ENCODE measurements at regions not wholly inside any gene's neighbourhood (a gene's known extent, or its start where the extent isn't known, plus 50 kb on each side); places are given as distances from the start of the nearest gene placed in this dataset.

DNA sequence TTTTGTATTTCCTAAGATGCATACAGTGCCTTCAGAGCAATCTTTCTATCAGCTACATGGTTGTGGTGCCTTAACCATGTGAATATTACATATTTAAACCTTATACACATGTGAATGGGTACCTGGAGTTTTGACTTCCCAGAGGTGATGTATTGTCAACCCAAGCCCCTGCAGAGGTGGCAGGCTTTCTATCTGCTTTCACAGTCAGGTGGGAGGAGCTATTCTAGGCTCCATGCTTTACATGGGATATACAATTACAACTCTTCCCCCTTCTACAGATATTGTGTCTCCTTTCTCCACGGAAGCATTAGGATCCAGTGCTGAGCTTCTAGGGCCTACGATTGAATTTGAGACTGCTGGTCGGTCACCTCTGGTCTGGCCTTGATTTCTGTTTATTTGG is 89.8 kb upstream of the TUT7 start:
- no peak for DNase-seq (ENCODE audit: low spot score)

DNA sequence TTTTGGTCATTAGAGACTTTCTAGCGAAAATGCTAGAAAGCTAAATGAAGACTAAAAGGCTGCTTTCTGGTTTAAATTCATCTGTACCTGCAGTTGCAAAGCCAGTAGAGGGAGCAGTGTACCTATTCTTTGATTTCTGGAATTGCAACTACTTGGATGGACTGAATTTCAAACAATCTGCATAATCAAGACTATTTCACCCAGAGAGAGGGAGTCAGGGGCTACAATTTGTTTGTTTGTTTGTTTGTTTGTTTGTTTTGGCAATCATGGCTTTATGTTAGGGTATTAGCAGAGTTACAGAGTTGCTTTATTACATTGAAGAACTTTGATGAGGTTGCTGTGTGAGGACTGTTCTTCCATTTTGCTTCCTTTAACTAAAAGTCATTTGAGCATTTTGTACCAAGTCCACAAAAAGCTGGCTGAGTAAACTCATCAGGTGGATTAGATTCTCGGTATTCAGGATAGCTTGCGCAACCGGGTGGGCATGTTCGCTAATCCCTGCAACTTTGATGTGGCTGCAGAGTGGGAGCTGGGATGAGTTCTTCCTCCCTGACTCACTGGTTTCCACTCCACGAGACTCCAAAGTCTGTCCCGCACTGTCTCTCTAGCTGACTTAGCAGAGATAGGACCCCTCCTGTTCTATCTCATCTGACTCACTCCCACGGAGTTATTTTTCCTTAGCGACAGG is 80.0 kb upstream of the TUT7 start:
- DNase-seq (ENCODE audit: low spot score): peak; percentile 43

DNA sequence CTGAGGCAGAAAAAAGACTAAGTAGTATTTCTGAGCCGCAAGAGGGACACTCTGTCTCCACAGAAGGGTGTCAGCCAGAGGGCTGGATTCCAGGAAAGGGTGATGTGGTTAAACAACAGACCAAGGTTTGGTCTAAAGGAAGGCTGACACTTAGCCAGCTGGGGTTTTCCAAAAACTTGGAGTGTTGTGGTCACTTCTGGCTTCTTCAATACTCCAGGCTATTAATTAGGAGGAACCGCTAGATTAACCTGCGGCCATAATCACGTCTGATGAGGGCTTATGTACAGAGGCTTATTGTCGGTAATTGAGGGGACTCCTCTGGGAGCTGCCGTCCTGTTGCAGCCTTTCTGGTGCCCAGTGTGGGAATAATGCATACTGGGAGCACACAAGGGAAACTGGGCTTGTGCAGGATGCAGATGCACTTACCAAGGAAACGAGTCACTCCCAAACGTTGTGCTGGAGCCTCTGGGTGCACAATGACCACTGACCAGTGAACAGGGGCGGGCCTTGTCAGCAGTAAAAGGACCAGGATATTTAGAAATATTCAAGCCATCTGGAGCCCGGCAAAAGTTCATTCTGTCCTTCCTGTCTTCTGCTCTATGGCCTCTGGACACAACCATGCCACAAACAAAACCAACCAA is 70.2 kb upstream of the TUT7 start:
- peak; percentile 37 for DNase-seq (ENCODE audit: low spot score)

DNA sequence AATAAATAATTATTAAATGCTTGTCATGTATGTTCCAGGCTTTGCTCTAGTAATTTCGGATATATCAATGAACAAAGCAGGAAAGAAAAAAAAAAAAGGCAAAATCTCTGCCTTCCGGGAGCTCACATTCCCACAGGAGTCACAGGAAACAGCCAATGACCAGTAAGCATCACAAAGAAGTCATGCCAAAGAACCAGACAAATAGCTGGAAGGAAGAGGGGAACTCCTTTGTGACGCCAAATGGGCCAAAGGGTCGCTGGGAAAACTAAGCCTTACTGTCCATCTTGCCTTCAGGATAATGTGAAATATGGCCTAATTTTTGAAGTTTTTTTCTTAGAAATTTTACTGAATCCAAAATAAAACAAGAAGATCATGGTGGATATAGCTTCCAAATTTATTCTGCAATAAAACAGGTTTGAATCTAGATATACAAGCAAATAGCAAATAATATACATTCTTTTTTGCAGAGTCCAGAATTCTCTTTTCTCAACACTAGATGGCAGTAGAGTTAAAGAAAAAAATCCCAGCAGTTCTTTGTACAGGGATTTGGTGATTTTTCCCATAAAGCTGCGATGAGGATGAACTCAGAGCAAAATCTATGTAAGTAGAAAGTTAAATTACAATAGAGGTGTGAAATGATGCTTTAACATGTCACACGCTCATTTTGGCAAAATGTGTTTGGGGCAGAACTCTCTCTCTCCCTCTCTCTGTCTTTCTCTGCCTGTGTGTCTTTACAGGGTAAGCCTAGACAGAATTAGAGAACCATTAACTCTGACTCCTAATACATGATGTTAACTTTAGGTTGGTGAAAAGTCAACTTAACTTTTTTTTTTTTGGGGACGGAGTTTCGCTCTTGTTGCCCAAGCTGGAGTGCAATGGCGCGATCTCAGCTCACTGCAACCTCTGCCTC is 60.0 kb upstream of the TUT7 start:
- peak; percentile 39 for DNase-seq (ENCODE audit: low spot score)

DNA sequence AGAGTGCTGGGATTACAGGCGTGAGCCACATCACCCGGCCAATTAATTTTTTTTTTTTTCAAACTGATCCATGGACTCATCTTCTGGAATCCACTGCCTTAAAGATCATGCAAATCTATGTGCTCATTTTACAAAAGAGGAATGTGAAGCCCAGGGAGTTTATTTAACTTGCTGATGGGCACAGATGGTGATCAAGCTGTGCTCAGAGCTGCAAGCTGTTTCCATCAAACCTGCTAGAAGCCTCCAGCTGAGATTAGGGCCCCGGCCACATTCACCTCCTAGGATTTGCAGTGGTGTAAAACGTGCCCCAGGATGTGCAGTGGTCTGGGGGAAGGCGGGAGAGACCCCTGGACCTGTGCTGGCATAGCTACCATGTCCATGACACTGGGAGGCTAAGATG is 56.1 kb upstream of the TUT7 start:
- no peak for DNase-seq (ENCODE audit: low spot score)

DNA sequence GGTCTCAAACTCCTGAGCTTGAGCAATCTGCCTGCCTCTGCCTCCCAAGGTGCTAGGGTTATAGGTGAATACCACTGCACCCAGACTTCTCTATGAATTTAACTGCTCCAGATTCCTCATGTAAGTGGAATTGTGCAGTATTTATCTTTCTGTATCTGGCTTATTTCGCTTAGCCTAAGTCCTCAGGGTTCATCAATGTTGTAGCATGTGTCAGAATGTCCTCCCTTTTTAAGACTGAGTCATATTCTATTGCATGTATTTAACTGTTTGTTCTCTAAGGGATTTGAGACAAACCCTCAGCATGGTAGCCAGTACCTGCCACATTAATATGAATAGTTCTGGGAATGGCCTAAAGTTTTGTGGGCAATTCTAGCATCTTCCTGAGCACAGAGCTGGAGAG is 53.9 kb upstream of the TUT7 start:
- DNase-seq (ENCODE audit: low spot score): no peak

DNA sequence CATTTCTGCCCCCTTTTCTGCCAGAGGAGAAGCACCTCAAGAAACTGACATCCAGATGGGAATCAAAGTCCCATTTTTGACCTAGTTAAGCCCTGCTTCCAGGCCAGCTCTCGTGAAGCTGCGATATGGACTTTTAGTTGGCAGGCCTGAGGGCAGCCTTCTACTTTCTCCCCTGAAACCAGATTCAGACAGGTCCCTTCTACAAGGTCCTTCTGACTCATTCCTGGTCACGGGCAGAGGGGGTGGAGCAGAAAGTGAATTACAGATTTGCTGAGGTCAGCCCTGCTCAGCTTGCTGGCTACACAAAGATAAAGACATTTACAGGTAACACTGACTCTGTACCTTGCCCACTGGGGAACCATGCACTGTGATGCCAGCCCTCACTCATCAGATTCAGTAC is 52.8 kb upstream of the TUT7 start:
- no peak for DNase-seq (ENCODE audit: low spot score)

DNA sequence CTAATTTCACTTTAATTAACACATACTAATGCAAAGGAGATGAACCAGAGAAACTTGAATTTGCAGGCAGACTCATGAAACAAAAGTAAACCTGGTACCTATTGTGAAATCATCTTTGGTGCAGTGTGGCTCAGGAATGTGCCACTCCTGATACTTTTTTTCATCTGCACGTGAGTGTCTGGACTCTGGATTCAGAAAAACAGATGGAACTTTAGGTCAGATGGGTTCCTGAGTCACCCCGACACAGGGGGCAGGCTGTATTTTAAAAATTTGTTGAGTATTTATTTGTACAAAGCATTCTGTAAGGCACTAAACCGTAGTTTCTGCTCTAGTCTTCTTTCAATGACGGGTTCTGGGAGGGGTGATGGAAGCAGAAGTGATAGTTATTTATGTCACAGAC is 52.2 kb upstream of the TUT7 start:
- DNase-seq (ENCODE audit: low spot score): no peak

DNA sequence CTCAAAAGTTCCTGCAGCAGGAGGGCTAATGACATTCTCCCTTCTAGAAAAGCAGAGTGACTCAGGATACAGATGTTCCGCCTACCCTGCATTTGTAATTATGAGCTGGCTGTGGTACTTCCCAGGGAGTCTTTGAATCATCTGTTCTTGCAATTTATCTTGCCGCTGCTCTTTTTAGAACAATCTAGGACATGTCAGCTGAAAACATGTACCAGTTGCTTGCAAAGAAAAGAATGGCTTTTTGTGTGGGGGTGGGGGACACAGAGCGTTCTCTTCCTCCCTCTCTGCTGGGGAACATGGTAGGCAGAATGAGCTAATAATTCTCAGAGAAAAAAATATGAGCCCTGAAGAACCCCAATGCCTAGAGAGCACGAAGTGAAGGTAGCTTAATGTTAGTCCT is 51.7 kb upstream of the TUT7 start:
- no peak for DNase-seq (ENCODE audit: low spot score)

DNA sequence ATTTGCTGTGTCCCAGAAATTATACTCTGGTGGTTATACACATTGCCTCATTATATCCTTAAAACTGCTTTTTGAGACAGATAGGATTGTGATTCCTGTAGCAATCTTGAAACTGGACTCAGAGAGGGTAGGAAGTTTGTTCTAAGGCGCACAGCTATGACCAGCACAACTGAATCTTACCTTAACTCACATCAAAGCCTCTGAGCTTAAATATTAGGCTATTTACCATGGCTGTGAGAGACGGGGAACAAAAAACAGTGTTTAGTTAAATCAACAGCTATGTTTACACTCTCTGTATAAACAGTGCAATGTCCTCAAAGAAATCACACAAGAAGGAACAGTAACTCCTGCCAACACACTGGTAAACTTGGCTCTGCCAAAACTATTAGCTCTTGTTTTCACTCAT is 50.9 kb upstream of the TUT7 start:
- no peak for DNase-seq (ENCODE audit: low spot score)

Data from D341Med (cell line).